PC-3 (cell line): ENCODE measurements at regions not wholly inside any gene's neighbourhood (a gene's known extent, or its start where the extent isn't known, plus 50 kb on each side); places are given as distances from the start of the nearest gene placed in this dataset.

ENCODE experiments used
- ATAC-seq: fragments of 200-7000 bp; cut with Tn5 transposase; 2 replicates; pipeline ENCODE4 v1.9.1; 2020; ENCODE audit warnings: mild to moderate bottlenecking, moderate library complexity
- BruUV-seq: library from RNA; stranded (reverse); fragments of 400-500 nt; replicated peaks from 2 replicates; lab custom pipeline; 2021; lab: Mats Ljungman, UMichigan
- CTCF ChIA-PET: fragments of 300-600 bp; sonication (Branson Sonifier 250); formaldehyde crosslinking; loops from one replicate; lab custom pipeline; 2022; ENCODE audit warnings: antibody characterized with exemption; lab: Charles Lee
- POLR2A ChIA-PET: fragments of 300-600 bp; sonication (Branson Sonifier 250); formaldehyde crosslinking; loops from one replicate; lab custom pipeline; 2022; ENCODE audit warnings: antibody characterized with exemption; ENCODE audit not compliant: unreplicated experiment; lab: Charles Lee
- DNase-seq: peaks from one replicate; pipeline ENCODE4 v3.0.0-alpha.2; 2015
- H2AFZ ChIP-seq: fragments of 300-600 bp; sonication (generic); 2 replicates; pipeline ENCODE4 v1.6.0; 2016; ENCODE audit warnings: antibody characterized with exemption, low read length
- H3F3A ChIP-seq: fragments of 300-600 bp; sonication (generic); one replicate; pipeline ENCODE4 v1.6.0; 2017; ENCODE audit warnings: antibody characterized with exemption, low read length, control low read depth, mild to moderate bottlenecking; ENCODE audit not compliant: unreplicated experiment
- H3K27ac ChIP-seq: fragments of 300-600 bp; sonication (generic); 2 replicates; pipeline ENCODE4 v1.5.1; 2016; ENCODE audit warnings: mild to moderate bottlenecking, low read length
- H3K27me3 ChIP-seq: fragments of 300-600 bp; sonication (generic); 2 replicates; pipeline ENCODE4 v1.6.1; 2016; ENCODE audit warnings: low read length, mixed read lengths
- H3K36me3 ChIP-seq: fragments of 300-600 bp; sonication (generic); 2 replicates; pipeline ENCODE4 v1.6.1; 2016; ENCODE audit warnings: low read depth, mixed run types, low read length, mixed read lengths
- H3K4me1 ChIP-seq: fragments of 300-600 bp; sonication (generic); 2 replicates; pipeline ENCODE4 v1.5.1; 2016; ENCODE audit warnings: low read length; ENCODE audit not compliant: insufficient read depth
- H3K4me2 ChIP-seq: fragments of 300-600 bp; sonication (generic); 2 replicates; pipeline ENCODE4 v1.6.0; 2016; ENCODE audit warnings: low read length
- H3K4me3 ChIP-seq: fragments of 300-600 bp; sonication (generic); 2 replicates; pipeline ENCODE4 v1.5.1; 2016; ENCODE audit warnings: mild to moderate bottlenecking, low read length, mixed read lengths
- H3K79me2 ChIP-seq: fragments of 300-600 bp; sonication (generic); 2 replicates; pipeline ENCODE4 v1.6.1; 2017; ENCODE audit warnings: low read length, mixed read lengths
- H3K9ac ChIP-seq: fragments of 300-600 bp; sonication (generic); 2 replicates; pipeline ENCODE4 v1.6.0; 2016; ENCODE audit warnings: mild to moderate bottlenecking, low read length
- H3K9me2 ChIP-seq: fragments of 300-600 bp; sonication (generic); replicated peaks from 2 replicates; pipeline ENCODE4 v1.6.1; 2016; ENCODE audit warnings: mixed run types, low read length, mixed read lengths
- H3K9me3 ChIP-seq: fragments of 300-600 bp; sonication (generic); 2 replicates; pipeline ENCODE4 v1.6.1; 2016; ENCODE audit warnings: low read length, mixed read lengths
- H4K20me1 ChIP-seq: fragments of 300-600 bp; sonication (generic); 2 replicates; pipeline ENCODE4 v1.6.1; 2016; ENCODE audit warnings: low read length, mixed read lengths
- EZH2 ChIP-seq: fragments of 300-600 bp; sonication (generic); IDR thresholded peaks from one replicate; pipeline ENCODE4 v1.6.1; 2017; ENCODE audit warnings: antibody characterized with exemption, mild to moderate bottlenecking, low read length; ENCODE audit not compliant: unreplicated experiment
- EZH2phosphoT487 ChIP-seq: fragments of 300-600 bp; sonication (generic); IDR thresholded peaks from 2 replicates; pipeline ENCODE4 v1.6.1; 2018; ENCODE audit warnings: mild to moderate bottlenecking, antibody characterized with exemption, low read length, borderline replicate concordance
- intact Hi-C: fragments of 100-400 bp; cut with micrococcal nuclease; formaldehyde crosslinking; loops from 2 replicates; pipeline ENCODE4 v1.9.0; 2023
- TF ChIP-seq, protein P1 (sequence below): fragments of 300-600 bp; sonication (generic); conservative IDR thresholded peaks from 2 replicates; pipeline ENCODE4 v1.5.1; 2017; ENCODE audit warnings: antibody characterized with exemption, low read depth, mild to moderate bottlenecking, low read length

DNA sequence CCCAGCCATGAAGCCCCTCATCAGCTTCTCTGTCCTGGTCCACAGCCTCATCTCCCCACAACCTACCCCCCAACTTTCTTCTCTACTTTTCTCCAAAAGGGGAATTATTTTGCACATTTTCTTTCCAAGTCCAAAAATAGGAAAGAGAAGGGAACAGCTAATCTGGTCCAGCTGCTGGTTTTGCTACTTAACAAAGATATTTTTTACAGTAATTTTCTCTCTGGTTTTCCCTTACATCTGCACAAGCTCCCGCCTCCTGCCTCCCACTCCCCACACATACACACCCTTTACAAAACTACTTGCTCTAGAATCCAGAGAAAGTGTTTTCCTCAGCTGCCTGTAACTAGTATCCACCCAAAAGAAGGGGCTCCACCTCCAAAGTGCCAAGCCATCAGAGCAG lies 177.2 kb downstream of the POLR2M start:
- Histone ChIP-seq H2AFZ (no peak overlapping the region), H3K27me3 (no peaks in the 10 kb centered on the region), H3K9me3 (no peaks in the 10 kb centered on the region), H3K9me2 (no peaks in the 10 kb centered on the region), H3K4me2 (no peak overlapping the region), H3F3A (no peaks in the 10 kb centered on the region), H3K9ac (no peak overlapping the region), H4K20me1 (no peaks in the 10 kb centered on the region), H3K4me1 (peaks cover 4% of the 10 kb centered on the region; the same call in 1 of the 2 replicates), H3K4me3 (no peak overlapping the region), H3K36me3 (no peaks in the 10 kb centered on the region), H3K79me2 (no peaks in the 10 kb centered on the region), H3K27ac (no peak overlapping the region)
- no peak for ATAC-seq
- no TSS peak for BruUV-seq
- intact Hi-C loops: no loop called here
- POLR2A ChIA-PET: no interaction called here
- TF ChIP-seq, protein P1, sequence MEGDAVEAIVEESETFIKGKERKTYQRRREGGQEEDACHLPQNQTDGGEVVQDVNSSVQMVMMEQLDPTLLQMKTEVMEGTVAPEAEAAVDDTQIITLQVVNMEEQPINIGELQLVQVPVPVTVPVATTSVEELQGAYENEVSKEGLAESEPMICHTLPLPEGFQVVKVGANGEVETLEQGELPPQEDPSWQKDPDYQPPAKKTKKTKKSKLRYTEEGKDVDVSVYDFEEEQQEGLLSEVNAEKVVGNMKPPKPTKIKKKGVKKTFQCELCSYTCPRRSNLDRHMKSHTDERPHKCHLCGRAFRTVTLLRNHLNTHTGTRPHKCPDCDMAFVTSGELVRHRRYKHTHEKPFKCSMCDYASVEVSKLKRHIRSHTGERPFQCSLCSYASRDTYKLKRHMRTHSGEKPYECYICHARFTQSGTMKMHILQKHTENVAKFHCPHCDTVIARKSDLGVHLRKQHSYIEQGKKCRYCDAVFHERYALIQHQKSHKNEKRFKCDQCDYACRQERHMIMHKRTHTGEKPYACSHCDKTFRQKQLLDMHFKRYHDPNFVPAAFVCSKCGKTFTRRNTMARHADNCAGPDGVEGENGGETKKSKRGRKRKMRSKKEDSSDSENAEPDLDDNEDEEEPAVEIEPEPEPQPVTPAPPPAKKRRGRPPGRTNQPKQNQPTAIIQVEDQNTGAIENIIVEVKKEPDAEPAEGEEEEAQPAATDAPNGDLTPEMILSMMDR: no peak
- TF ChIP-seq EZH2 (no peak), EZH2phosphoT487 (no peak)
- CTCF ChIA-PET: no interaction called here
- DNase-seq: no peak

DNA sequence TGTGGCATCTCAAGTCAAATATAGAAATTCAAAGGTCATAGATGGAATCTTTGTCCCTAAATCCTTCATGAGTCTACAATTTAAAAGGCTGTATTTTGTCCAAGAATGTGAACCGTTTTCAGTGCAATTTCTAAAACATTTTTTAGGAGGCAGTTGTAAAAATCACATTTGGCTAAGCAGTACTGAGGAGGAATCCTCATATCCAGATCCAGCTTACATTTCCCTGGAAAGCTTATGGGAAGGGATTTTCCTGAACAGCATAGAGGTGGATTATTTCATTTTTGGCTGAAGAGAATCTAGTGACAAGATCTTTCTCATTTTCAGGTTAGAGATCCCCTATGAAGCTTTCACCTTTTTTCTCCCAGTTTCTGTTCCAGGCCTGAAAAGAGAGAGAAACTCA lies 178.4 kb downstream of the POLR2M start:
- TF ChIP-seq EZH2phosphoT487: no peak
- no peak overlapping the region for H3K4me2 ChIP-seq
- no peak overlapping the region for H3K27ac ChIP-seq
- H3K4me3 ChIP-seq: no peak overlapping the region
- intact Hi-C loops: no loop called here
- ATAC-seq (no peak), DNase-seq (no peak)
- no peaks in the 10 kb centered on the region for H3F3A ChIP-seq
- no TSS peak for BruUV-seq
- H3K36me3 ChIP-seq: no peaks in the 10 kb centered on the region
- H3K27me3 ChIP-seq: no peaks in the 10 kb centered on the region
- H3K9me3 ChIP-seq: no peaks in the 10 kb centered on the region
- no peaks in the 10 kb centered on the region for H3K79me2 ChIP-seq
- ChIA-PET POLR2A (interaction anchor here (0.6 kb wide), 1 partner anchor 75 kb away, joined by 5 read pairs; no protein-coding TSS in a partner anchor), CTCF (no interaction called here)
- H4K20me1 ChIP-seq: no peaks in the 10 kb centered on the region
- no peak overlapping the region for H2AFZ ChIP-seq
- H3K9ac ChIP-seq: no peak overlapping the region
- no peaks in the 10 kb centered on the region for H3K4me1 ChIP-seq
- no peaks in the 10 kb centered on the region for H3K9me2 ChIP-seq

- Histone ChIP-seq H3F3A (no peaks in the 10 kb centered on the region), H3K4me3 (no peak overlapping the region), H3K9me3 (no peaks in the 10 kb centered on the region), H3K4me2 (no peak overlapping the region), H3K9me2 (no peaks in the 10 kb centered on the region), H4K20me1 (no peaks in the 10 kb centered on the region), H3K79me2 (no peaks in the 10 kb centered on the region), H3K27me3 (no peaks in the 10 kb centered on the region), H3K4me1 (no peaks in the 10 kb centered on the region), H3K27ac (no peak overlapping the region), H3K9ac (no peak overlapping the region), H3K36me3 (no peaks in the 10 kb centered on the region), H2AFZ (no peak overlapping the region)
- intact Hi-C loops: no loop called here
- POLR2A ChIA-PET: no interaction called here
- DNase-seq (no peak), ATAC-seq (no peak)
- CTCF ChIA-PET: no interaction called here
- TF ChIP-seq EZH2: no peak
- no peak for TF ChIP-seq EZH2phosphoT487
- TF ChIP-seq, protein P1: no peak
- no TSS peak for BruUV-seq
These were observed 178.9 kb downstream of the POLR2M start for GRCh38 chr15:57885435-57885834.
